ENCODE measurements at regions not wholly inside any gene's neighbourhood (a gene's known extent, or its start where the extent isn't known, plus 50 kb on each side); places are given as distances from the start of the nearest gene placed in this dataset.

DNA sequence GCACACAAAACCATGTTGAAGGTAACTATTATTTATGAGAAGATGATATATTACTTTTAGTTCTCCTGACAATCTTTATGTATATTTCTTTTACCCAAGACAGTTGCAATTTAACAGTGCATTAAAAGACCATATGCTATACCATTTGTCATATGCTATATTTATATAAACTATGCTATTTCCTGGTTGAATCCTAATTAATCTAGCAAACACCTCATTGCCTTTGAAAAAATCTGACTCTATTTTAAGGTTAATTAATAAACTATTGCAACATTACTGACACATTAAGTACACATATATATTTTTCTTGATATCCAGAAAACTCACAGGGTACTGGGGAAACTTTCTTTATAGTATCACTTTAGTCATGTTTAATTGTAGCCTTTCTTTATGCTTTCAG lies 649.4 kb upstream of the PCDH20 start:
- ChIA-PET CTCF (no interaction called here), RAD21 (ENCODE audit: low non-redundant PET in 1 of 2, low total read pairs in 2 of 2, uncharacterized antibody in 2 of 2, unreplicated experiment in 2 of 2) (no interaction called here), POLR2A (no interaction called here)
- Histone ChIP-seq H2AFZ (ENCODE audit: low read depth, low read length, poor library complexity, severe bottlenecking) (no peak overlapping the region), H3K9me3 (ENCODE audit: control insufficient read depth in 1 of 2, insufficient read depth in 1 of 2, low read depth in 1 of 2, low read length in 2 of 2) (no peaks in the 10 kb centered on the region), H3K27ac (ENCODE audit: low read depth, low read length) (no peak overlapping the region), H3K27me3 (ENCODE audit: insufficient read depth, low read length) (no peaks in the 10 kb centered on the region), H3K9ac (ENCODE audit: low read length) (no peak overlapping the region), H3K4me2 (ENCODE audit: low read length) (no peak overlapping the region), H3K36me3 (ENCODE audit: control insufficient read depth in 1 of 2, insufficient read depth in 2 of 2, low read length in 2 of 2) (no peaks in the 10 kb centered on the region), H3K79me2 (ENCODE audit: insufficient read depth, low read length) (no peaks in the 10 kb centered on the region), H3K4me3 (replicated peaks in 1 of 2; ENCODE audit: low read depth in 1 of 2, low read length in 2 of 2) (no peak overlapping the region), H3K4me1 (ENCODE audit: control insufficient read depth in 1 of 2, insufficient read depth in 2 of 2, low read length in 2 of 2) (no peaks in the 10 kb centered on the region), H4K20me1 (ENCODE audit: insufficient read depth) (no peaks in the 10 kb centered on the region), H3K9me2 (ENCODE audit: insufficient read depth) (no peaks in the 10 kb centered on the region)
- intact Hi-C loops (cut with micrococcal nuclease) = no loop called here
- TF ChIP-seq EZH2 (IDR thresholded peaks at IDR 0.05) (no peak), EGR1 (IDR thresholded peaks at IDR 0.05; ENCODE audit: low read depth) (no peak), CTCF (IDR thresholded peaks at IDR 0.05 in 2 of 3, conservative IDR thresholded peaks at IDR 0.05 in 1 of 3; ENCODE audit: borderline replicate concordance in 1 of 3, insufficient read depth in 1 of 3, low read depth in 2 of 3, low read length in 2 of 3) (no peak), SRF (IDR thresholded peaks at IDR 0.05; ENCODE audit: low read depth) (no peak), FOSL1 (IDR thresholded peaks at IDR 0.05; ENCODE audit: low read depth) (no peak), ELF1 (IDR thresholded peaks at IDR 0.05; ENCODE audit: borderline replicate concordance, low read depth) (no peak), SIN3A (IDR thresholded peaks at IDR 0.05; ENCODE audit: low read depth) (no peak), ATF3 (IDR thresholded peaks at IDR 0.05) (no peak), ZNF274 (IDR thresholded peaks at IDR 0.05; ENCODE audit: low read depth, low read length) (no peak), POLR2AphosphoS5 (IDR thresholded peaks at IDR 0.05; ENCODE audit: low read depth, low read length) (no peak)
- BruUV-seq (replicated peaks) = no TSS peak
- ATAC-seq (no peak), DNase-seq (ENCODE audit: low read depth, low spot score) (no peak)

GRCh38 chr13:62061751-62062150 lies 646.1 kb upstream of the PCDH20 start:
- no TSS peak for BruUV-seq (replicated peaks)
- ATAC-seq = no peak

More at GRCh38 chr13:62061751-62062150, 646.1 kb upstream of the PCDH20 start:
- intact Hi-C loops (cut with micrococcal nuclease) = no loop called here
- RAD21 ChIA-PET (ENCODE audit: low non-redundant PET in 1 of 2, low total read pairs in 2 of 2, uncharacterized antibody in 2 of 2, unreplicated experiment in 2 of 2) = no interaction called here
- Histone ChIP-seq H4K20me1 (ENCODE audit: insufficient read depth) (no peaks in the 10 kb centered on the region), H3K9me3 (ENCODE audit: control insufficient read depth in 1 of 2, insufficient read depth in 1 of 2, low read depth in 1 of 2, low read length in 2 of 2) (no peaks in the 10 kb centered on the region), H3K36me3 (ENCODE audit: control insufficient read depth in 1 of 2, insufficient read depth in 2 of 2, low read length in 2 of 2) (no peaks in the 10 kb centered on the region), H3K27me3 (ENCODE audit: insufficient read depth, low read length) (no peaks in the 10 kb centered on the region), H3K4me3 (replicated peaks in 1 of 2; ENCODE audit: low read depth in 1 of 2, low read length in 2 of 2) (no peak overlapping the region), H2AFZ (ENCODE audit: low read depth, low read length, poor library complexity, severe bottlenecking) (no peak overlapping the region), H3K9ac (ENCODE audit: low read length) (no peak overlapping the region), H3K79me2 (ENCODE audit: insufficient read depth, low read length) (no peaks in the 10 kb centered on the region), H3K9me2 (ENCODE audit: insufficient read depth) (no peaks in the 10 kb centered on the region), H3K4me1 (ENCODE audit: control insufficient read depth in 1 of 2, insufficient read depth in 2 of 2, low read length in 2 of 2) (no peaks in the 10 kb centered on the region), H3K4me2 (ENCODE audit: low read length) (no peak overlapping the region), H3K27ac (ENCODE audit: low read depth, low read length) (no peak overlapping the region)
- no peak for TF ChIP-seq EZH2phosphoT487 (IDR thresholded peaks at IDR 0.05; ENCODE audit: borderline replicate concordance)
- no peak for TF ChIP-seq CBX3 (IDR thresholded peaks at IDR 0.05; ENCODE audit: low read depth)
- TF ChIP-seq POLR2AphosphoS5 (IDR thresholded peaks at IDR 0.05; ENCODE audit: low read depth, low read length) = no peak
- POLR2A ChIA-PET = no interaction called here
- CTCF ChIA-PET = no interaction called here
- no peak for DNase-seq (ENCODE audit: low read depth, low spot score)

Measured in HCT116 (cell line).